Neural progenitor cell (in vitro differentiated cells): ENCODE measurements at regions not wholly inside any gene's neighbourhood (a gene's known extent, or its start where the extent isn't known, plus 50 kb on each side); places are given as distances from the start of the nearest gene placed in this dataset.

ENCODE experiments used
- EZH2phosphoT487 ChIP-seq: fragments of 200-600 bp; sonication (generic); IDR thresholded peaks from 2 replicates; pipeline ENCODE4 v1.6.1; 2017; ENCODE audit warnings: antibody characterized with exemption
- TF ChIP-seq, protein P1 (sequence below): fragments of 200-600 bp; sonication (generic); IDR thresholded peaks from 2 replicates; pipeline ENCODE4 v1.5.1; 2017; ENCODE audit warnings: antibody characterized with exemption, mild to moderate bottlenecking

DNA sequence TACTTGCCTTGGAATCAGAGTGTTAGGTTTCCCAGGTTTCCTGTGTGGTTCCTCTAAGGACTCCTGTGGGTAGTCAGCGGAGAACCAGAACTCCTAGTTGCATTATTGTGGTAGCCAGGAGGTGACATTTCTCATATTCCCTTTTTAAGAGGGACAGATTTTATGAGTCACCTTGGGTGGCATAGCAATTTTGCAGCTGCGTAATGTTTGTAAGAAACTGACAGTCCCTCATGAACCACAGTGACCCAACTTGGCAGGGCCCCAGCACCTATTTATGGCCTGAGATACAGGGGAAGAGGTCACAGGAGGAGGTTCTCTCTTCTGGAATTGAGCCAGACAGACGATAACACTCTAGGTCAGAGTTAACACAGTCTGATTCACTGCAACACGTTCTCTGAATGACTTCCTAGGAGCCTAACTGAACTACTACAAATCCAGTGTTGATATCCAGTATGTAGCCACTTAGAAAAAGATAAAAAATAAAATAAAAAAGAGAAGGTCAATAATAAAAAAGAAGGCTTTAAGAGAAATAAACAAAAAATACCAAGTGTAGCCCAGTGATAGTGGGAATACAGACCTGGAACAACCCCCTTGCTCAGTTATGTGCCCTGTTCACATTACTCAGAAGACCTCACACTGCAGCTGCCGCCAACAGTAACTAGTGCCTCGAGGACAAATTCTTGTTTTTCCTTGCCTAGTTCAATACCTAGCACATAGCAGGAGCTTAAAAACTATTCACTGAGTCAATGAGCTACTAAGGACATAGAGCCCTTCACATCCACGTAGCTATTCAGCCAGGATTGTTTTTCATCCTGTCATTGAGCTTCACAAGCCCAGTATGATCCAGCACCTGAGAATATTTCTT, 50.7 kb upstream of the VLDLR start:
- TF ChIP-seq, protein P1, sequence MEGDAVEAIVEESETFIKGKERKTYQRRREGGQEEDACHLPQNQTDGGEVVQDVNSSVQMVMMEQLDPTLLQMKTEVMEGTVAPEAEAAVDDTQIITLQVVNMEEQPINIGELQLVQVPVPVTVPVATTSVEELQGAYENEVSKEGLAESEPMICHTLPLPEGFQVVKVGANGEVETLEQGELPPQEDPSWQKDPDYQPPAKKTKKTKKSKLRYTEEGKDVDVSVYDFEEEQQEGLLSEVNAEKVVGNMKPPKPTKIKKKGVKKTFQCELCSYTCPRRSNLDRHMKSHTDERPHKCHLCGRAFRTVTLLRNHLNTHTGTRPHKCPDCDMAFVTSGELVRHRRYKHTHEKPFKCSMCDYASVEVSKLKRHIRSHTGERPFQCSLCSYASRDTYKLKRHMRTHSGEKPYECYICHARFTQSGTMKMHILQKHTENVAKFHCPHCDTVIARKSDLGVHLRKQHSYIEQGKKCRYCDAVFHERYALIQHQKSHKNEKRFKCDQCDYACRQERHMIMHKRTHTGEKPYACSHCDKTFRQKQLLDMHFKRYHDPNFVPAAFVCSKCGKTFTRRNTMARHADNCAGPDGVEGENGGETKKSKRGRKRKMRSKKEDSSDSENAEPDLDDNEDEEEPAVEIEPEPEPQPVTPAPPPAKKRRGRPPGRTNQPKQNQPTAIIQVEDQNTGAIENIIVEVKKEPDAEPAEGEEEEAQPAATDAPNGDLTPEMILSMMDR = no peak
- TF ChIP-seq EZH2phosphoT487 = no peak
